ENCODE measurements at regions not wholly inside any gene's neighbourhood (a gene's known extent, or its start where the extent isn't known, plus 50 kb on each side); places are given as distances from the start of the nearest gene placed in this dataset.

- TF ChIP-seq RAD21 (IDR thresholded peaks at IDR 0.05; ENCODE audit: low read length) (no peak), CTCF (conservative IDR thresholded peaks at IDR 0.05; ENCODE audit: low read depth, low read length) (no peak), BHLHE40 (IDR thresholded peaks at IDR 0.05; ENCODE audit: low read depth, low read length) (no peak), RFX5 (IDR thresholded peaks at IDR 0.05; ENCODE audit: low read depth, low read length) (no peak)
Observed at GRCh38 chr13:80787604-80788003, 446.7 kb upstream of the SPRY2 start.

Measured in IMR-90 (cell line).